Astrocyte of the spinal cord (primary cell): ENCODE measurements at regions not wholly inside any gene's neighbourhood (a gene's known extent, or its start where the extent isn't known, plus 50 kb on each side); places are given as distances from the start of the nearest gene placed in this dataset.

ENCODE experiments used
- DNase-seq: peaks from one replicate; pipeline ENCODE4 v3.0.0; 2011; ENCODE audit warnings: low read depth, low spot score
- H3K4me3 ChIP-seq: 2 replicates; pipeline ENCODE4 v1.5.1; 2011; ENCODE audit warnings: low read depth, mild to moderate bottlenecking, low read length, moderate library complexity
- CTCF ChIP-seq: IDR thresholded peaks from 2 replicates; pipeline ENCODE4 v1.5.1; 2012; ENCODE audit warnings: low read depth, mild to moderate bottlenecking, low read length, inconsistent platforms
- in situ Hi-C: cut with HindIII; loops from 2 replicates; pipeline ENCODE4 v1.10.0; 2017; ENCODE audit warnings: low sequenced_read_pairs

- no peak overlapping the region for H3K4me3 ChIP-seq
- no peak for TF ChIP-seq CTCF
- in situ Hi-C loops: no loop called here
- DNase-seq: no peak
Measured at GRCh38 chr5:126101901-126102300, 321.3 kb upstream of the GRAMD2B start.

GRCh38 chr5:126103050-126103449 lies 320.2 kb upstream of the GRAMD2B start:
- in situ Hi-C loops: no loop called here
- no peak overlapping the region for H3K4me3 ChIP-seq
- TF ChIP-seq CTCF: no peak
- DNase-seq: no peak

GRCh38 chr5:126103868-126104267 lies 319.3 kb upstream of the GRAMD2B start:
- in situ Hi-C loops: no loop called here
- no peak overlapping the region for H3K4me3 ChIP-seq
- TF ChIP-seq CTCF: no peak
- no peak for DNase-seq

GRCh38 chr5:126104341-126104740 lies 318.9 kb upstream of the GRAMD2B start:
- TF ChIP-seq CTCF: no peak
- H3K4me3 ChIP-seq: no peak overlapping the region
- in situ Hi-C loops: no loop called here
- DNase-seq: no peak

GRCh38 chr5:126104951-126105350 lies 318.3 kb upstream of the GRAMD2B start:
- TF ChIP-seq CTCF: no peak
- no peak for DNase-seq
- in situ Hi-C loops: no loop called here
- no peak overlapping the region for H3K4me3 ChIP-seq

- DNase-seq: no peak
- H3K4me3 ChIP-seq: no peak overlapping the region
- in situ Hi-C loops: no loop called here
- no peak for TF ChIP-seq CTCF
Measured at GRCh38 chr5:126106029-126106428, 317.2 kb upstream of the GRAMD2B start.

GRCh38 chr5:126107381-126107780 lies 315.8 kb upstream of the GRAMD2B start:
- no peak for DNase-seq
- no peak for TF ChIP-seq CTCF
- in situ Hi-C loops: no loop called here
- H3K4me3 ChIP-seq: no peak overlapping the region
